HG03045 (cell line): ENCODE measurements at regions not wholly inside any gene's neighbourhood (a gene's known extent, or its start where the extent isn't known, plus 50 kb on each side); places are given as distances from the start of the nearest gene placed in this dataset.
"Not testable (repeated sequence)": the region's sequence is repeated elsewhere in the genome, so short reads cannot be mapped to it uniquely, and the experiment has no call there.

ENCODE experiments used
- ATAC-seq: cut with Tn5 transposase; IDR thresholded peaks from one replicate; pipeline ENCODE4 v1.9.1; 2021; ENCODE audit warnings: mild to moderate bottlenecking, moderate library complexity; ENCODE audit not compliant: unreplicated experiment

DNA sequence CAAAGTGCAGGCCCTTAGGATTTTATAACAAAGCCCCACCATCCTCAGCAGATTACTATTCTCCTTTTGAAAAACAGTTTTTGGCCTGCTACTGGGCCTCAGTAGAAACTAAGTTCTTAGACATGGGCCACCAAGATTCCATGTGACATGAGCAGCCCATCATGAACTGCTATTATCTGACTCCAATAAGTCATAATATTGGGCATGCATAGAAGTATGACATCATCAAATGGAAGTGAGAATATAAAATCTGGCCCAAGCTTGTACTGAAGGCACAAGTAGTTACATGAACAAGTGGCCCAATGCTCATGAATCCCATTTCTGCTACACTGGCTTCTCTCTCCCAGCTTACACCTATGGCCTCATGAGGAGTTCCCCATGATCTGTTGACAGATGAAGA is 404.8 kb downstream of the EPHA5 start:
- ATAC-seq: no peak

DNA sequence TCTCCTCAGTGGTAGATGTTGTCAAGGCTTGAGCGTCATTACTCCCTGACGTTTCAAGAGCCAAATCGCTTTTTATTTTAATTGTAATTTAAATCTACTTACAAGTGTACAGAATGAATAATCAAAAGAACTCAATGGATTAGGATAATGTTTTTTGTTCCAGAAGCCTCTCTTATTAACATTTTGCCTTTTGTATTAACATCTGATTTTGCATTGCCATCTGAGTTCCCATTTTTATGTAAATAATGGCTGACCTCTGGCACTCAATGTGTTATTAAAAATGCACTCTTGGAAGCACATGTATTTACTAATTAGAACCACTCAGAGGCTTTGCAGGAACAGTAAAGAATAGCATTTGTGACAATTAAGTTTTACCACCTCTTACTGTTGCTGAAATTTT is 411.0 kb downstream of the EPHA5 start:
- no peak for ATAC-seq

GRCh38 chr4:65250916-65251315 is 419.4 kb downstream of the EPHA5 start:
- no peak for ATAC-seq

DNA sequence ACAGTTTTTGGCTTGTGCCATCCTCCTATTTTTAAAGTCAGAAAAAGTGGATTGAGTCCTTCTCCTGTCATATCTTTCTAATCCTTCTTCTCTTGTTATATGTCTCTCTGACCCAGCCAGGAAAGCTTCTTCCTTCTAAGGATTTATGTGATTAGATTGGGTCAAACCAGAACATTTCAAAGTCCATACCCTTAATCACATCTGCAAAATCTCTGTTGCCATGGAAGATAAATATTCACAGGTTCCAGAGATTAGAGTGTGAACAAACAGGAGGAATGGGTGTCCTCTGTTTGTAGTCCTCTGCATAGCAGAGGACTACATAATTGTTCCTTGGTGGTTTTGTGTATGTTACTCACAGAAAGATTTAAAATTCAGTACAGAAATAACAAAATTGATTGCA is 421.2 kb downstream of the EPHA5 start:
- ATAC-seq: no peak

- no peak for ATAC-seq
Measured at GRCh38 chr4:65242156-65242846, 428.0 kb downstream of the EPHA5 start.

DNA sequence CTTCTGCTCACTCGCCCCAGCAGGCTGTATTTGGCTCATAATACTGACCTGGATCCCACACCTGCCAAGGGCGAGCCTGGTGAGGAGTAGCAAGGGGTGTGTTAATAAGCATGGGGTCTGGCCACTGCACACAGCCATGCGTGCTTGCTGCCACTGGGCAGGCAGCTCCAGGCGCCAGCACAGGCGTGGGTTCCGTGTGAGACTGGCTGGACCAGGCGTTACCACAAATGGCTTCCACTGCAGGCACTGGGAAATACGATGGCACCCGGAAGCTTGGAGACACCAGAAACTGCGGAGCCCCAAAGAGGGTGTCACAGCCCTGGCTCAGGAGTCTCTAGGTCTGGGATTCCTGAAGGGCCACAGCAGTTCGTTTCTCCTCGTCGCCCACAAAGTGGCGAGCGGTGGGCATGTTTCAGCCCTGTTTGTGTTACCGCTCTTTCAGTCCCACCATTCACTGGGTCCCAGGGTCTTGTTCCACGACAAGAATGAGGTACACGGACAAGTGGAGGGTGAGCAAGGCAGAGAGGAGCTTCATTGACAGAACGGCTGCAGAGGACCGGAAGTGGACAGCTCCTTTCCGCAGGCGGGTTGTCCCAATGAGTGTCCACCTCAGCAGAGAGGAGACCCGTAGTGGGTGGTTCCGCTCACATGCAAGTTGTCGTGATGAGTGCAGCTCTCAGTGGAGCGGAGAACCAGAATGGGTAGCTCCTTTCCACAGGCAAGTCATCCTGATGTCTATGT is 428.9 kb downstream of the EPHA5 start:
- no peak for ATAC-seq

- no peak for ATAC-seq
Measured at GRCh38 chr4:65234061-65234460, 436.2 kb downstream of the EPHA5 start.

DNA sequence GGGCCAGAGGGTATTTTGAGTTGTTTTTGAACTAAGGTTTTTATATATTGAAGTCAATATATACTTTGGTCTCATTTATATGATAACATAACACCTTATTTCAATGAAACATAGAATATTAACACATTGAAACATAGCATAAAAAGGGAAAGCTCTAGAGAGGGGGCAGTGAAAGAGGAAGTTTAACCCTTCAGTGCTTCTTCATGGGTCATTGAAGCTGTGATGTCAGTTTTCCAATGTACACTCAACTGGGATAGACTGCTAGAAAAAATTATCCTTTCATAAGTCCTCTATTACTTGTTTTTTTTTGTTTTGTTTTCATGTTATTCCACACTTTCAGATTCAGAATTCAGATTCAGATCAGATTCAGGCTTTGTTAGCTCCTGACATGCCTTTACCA is 442.7 kb downstream of the EPHA5 start:
- ATAC-seq: no peak

- ATAC-seq: no peak
Measured at GRCh38 chr4:65223601-65224000, 446.7 kb downstream of the EPHA5 start.

GRCh38 chr4:65223074-65223473 is 447.2 kb downstream of the EPHA5 start:
- ATAC-seq: not testable (repeated sequence)

DNA sequence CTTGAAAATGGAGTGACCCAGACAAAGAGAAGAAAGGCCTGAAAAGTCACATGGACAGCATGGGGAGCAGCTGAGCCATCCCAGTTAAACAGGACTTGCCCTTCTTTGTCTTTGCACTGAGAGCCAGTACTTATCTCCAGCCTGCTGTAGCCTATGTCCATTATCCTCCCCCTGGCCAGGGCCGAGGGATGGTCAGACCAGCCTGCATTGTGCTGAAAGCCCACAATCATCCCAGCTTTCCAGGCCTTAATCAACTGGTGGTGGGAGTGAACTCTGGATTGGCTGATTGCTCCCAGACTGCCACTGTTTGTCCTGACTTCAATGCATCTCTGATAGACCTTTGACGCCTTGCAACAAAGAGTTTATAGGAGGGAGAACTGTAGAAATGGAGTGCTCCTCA is 453.1 kb downstream of the EPHA5 start:
- ATAC-seq: no peak

GRCh38 chr4:65202853-65203236 is 467.4 kb downstream of the EPHA5 start:
- no peak for ATAC-seq

DNA sequence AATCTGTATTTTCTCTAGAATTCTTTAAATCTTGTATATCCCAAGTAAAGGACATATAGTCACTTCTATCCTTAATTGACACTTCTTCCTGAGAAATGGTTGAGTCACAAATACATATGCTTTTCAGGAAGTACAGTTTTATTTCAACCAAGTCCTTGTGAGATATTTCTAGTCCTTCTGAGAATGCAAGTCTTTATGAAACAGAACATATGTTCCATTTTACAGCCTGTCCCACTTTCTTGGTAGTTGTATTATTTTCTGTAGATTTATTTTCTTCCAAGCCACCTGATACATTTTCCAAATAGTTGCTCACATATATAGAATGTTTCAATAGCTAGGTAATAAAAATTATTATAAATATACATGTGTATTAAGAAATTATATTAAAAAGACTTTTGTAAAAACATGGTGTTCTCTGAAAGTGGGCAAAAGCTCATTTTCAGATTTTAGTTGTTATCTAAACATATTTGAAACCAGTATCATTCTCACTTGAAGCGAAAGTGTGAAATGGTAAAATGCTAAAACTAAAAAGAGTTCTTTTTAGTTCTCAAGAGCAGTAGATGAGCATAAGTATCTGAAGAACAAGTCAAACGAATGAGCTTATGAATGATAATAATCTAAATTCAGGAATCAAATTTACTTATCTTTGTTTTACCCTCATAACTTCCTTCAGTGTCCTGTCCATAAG is 468.0 kb downstream of the EPHA5 start:
- ATAC-seq: no peak

GRCh38 chr4:65195666-65196065 is 474.6 kb downstream of the EPHA5 start:
- ATAC-seq: no peak

GRCh38 chr4:65195002-65195401 is 475.3 kb downstream of the EPHA5 start:
- ATAC-seq: no peak

- no peak for ATAC-seq
Measured at GRCh38 chr4:65193985-65194384, 476.3 kb downstream of the EPHA5 start.

DNA sequence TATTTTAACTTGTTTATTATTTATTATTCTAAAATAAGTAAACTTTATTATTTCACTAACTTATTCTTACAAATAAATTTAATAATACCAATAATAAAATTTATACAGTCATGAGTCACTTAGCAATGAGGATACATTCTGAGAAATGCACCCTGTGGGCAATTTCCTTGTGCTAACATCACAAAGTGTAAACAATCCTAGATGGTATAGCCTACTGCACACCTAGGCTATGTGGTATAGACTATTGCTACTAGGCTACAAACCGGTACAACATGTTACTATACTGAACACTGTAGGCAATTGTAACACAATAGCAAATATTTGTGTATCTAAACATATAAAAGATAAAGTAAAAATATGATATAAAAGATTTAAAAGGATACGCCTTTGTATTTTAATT is 479.5 kb downstream of the EPHA5 start:
- no peak for ATAC-seq

DNA sequence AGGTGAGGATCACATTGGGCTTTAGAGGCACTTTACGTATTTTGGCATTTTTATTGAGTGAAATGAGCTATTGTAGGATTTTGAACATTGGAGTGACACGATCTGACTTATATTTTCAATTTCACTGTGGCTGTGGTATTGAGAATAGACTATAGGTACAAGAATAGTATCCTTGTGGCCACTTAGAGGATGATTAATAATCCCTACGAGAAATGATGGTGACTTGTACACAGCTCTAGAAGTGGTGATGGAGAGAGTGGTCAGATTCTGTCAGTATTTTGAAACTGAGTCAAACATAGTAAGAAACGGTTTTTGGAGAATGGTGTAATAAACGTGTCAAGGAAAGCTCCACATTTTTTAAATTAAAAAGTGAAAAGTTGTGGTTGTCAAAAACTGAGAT is 494.7 kb downstream of the EPHA5 start:
- no peak for ATAC-seq

GRCh38 chr4:65170768-65171514 is 499.3 kb downstream of the EPHA5 start:
- ATAC-seq: no peak

DNA sequence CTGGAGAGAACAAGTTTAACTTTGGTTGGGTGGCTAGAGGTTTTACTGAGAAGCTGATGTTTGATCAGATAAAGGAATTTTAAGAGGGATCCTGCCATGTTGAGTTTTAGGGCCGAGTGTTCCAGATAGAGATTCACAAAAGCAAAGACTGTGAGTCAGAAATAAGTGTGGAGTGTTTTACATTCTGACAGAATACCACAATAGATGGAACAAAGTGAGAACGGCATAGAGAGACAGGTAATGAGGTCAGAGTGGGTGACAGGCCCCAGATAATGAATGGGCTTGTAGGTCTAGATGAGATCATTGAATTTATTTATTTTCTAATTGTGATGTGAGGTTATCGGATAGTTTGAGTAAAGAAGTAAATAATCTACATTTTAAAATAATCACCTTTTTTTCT is 502.6 kb downstream of the EPHA5 start:
- no peak for ATAC-seq

- no peak for ATAC-seq
Measured at GRCh38 chr4:65152205-65152604, 518.1 kb downstream of the EPHA5 start.
